OCI-LY1 (cell line): ENCODE measurements at regions not wholly inside any gene's neighbourhood (a gene's known extent, or its start where the extent isn't known, plus 50 kb on each side); places are given as distances from the start of the nearest gene placed in this dataset.

Experiments
- EZH2 ChIP-seq: fragments of 200-600 bp; sonication (generic), shearing (Covaris generic); IDR thresholded peaks from 2 replicates; pipeline ENCODE4 v1.8.0; 2017; ENCODE audit warnings: borderline replicate concordance, mixed run types, mild to moderate bottlenecking, antibody characterized with exemption, low read length, moderate library complexity, mixed read lengths
- TF ChIP-seq, protein P1 (sequence below): fragments of 200-600 bp; sonication (generic), shearing (Covaris generic); IDR thresholded peaks from 2 replicates; pipeline ENCODE4 v1.5.1; 2017; ENCODE audit warnings: mild to moderate bottlenecking, antibody characterized with exemption, low read length, moderate library complexity, mixed read lengths

DNA sequence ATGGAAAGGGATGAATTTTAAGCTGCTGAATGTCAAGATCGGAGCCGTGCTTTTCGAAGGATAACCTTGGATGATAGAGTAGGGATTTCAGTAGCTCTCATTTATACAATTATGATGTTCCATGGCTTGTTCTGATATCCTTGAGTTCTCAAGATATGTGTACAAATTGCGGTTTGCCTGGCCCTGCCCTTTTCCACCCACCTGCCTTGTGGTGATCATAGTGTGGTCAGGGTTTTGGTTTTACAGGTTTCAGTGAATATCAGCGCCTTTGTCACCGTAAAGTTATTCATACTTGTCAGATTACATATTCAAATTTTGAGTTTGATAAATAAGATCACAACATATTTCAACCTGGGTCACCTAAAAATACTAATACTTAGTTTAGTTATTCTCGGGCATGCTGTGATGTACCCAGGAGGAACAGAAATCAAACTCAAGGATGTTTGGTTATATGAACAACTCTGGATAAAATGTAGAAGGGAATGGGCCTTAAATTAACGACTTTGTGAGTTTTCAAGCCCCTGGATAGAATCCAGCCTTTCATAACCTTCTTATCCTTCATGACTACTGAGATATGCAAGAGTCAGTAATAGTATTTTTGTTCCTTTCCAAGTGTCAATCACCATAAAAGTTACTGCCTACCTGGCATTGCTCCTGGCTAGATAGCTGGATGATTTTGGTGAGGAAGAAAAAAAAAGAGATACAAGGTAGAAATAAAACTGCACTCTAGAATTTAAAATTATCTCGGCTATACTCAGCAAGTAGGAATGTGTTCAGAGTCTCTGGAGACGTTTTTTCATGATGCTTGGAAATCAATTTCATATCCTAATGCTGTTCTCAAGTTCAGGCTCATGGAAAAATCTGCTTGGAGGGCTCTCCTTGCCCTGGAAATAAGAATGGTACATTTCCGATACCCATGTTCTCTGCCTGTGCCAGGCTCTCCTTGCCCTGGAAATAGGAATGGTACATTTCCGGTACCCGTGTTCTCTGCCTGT, 209.2 kb upstream of the TPRG1 start:
- TF ChIP-seq EZH2 = no peak
- TF ChIP-seq, protein P1, sequence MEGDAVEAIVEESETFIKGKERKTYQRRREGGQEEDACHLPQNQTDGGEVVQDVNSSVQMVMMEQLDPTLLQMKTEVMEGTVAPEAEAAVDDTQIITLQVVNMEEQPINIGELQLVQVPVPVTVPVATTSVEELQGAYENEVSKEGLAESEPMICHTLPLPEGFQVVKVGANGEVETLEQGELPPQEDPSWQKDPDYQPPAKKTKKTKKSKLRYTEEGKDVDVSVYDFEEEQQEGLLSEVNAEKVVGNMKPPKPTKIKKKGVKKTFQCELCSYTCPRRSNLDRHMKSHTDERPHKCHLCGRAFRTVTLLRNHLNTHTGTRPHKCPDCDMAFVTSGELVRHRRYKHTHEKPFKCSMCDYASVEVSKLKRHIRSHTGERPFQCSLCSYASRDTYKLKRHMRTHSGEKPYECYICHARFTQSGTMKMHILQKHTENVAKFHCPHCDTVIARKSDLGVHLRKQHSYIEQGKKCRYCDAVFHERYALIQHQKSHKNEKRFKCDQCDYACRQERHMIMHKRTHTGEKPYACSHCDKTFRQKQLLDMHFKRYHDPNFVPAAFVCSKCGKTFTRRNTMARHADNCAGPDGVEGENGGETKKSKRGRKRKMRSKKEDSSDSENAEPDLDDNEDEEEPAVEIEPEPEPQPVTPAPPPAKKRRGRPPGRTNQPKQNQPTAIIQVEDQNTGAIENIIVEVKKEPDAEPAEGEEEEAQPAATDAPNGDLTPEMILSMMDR = no peak
